GOT3 (cell line): ENCODE measurements at regions not wholly inside any gene's neighbourhood (a gene's known extent, or its start where the extent isn't known, plus 50 kb on each side); places are given as distances from the start of the nearest gene placed in this dataset.
"Not testable (repeated sequence)": the region's sequence is repeated elsewhere in the genome, so short reads cannot be mapped to it uniquely, and the experiment has no call there.

Experiments used
- DNase-seq: peaks from one replicate; lab custom pipeline; 2025; ENCODE audit warnings: mixed read lengths; lab: John Stamatoyannopoulos, UW

DNA sequence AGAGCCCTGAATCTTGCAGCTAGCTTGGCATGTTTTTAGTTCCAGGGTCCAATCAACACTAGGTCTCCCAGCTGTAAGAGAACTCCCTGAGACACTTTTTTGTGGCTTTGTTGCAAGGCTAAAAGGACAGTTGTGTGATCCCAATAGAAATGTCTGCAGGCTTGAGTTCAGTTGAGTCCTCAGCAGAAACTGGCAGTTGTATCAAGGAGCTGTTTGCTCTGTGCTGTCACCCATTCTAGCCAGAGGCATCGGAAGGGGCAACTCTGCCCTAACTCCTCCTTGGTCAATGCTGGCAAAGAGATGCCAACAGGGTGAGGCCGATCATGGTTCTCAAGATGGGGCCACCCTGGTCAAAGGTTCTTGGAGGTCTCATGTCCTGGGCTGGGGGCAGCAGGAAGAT, 224.1 kb downstream of the BUB3 start:
- no peak for DNase-seq

- DNase-seq = no peak
Observed at GRCh38 chr10:123379156-123379555, 225.0 kb downstream of the BUB3 start.

- DNase-seq = no peak
Observed at GRCh38 chr10:123380491-123381085, 226.4 kb downstream of the BUB3 start.

DNA sequence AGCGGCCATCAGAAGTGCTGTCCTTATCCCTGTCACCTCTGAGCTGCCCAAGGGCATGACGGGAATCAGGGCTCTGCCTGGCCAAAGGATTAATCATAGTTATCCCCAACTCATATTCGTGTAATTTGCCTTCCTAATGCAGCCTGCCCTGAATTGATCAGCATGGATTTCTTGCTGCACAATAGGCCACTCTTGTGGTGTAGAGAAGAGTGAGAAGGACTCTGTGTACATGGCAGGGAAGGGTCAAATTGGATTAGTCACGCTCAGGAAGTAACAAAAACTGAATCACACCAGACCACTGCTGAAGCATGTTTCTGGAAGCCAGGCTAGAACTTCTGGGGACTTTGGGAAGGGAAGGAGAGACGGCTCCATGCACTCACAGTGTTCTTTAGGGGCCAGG, 227.0 kb downstream of the BUB3 start:
- DNase-seq = no peak

DNA sequence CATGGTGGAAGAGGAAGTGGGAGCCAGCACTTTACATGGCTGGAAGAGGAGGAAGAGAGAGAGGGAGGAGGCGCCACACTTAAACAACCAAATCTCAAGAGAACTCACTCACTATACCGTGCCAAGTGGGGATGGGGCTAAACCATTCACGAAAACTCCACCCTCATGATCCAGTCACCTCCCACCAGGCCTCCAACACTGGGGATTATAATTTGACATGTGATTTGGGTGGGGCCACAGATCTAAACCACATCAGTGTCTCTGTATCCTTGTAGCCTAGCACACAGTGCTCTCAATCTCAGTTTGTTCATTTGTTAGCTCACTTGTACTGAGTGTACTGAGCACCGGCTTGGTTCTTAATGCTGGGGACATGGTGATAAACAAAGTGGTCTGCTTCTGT, 228.3 kb downstream of the BUB3 start:
- no peak for DNase-seq

DNA sequence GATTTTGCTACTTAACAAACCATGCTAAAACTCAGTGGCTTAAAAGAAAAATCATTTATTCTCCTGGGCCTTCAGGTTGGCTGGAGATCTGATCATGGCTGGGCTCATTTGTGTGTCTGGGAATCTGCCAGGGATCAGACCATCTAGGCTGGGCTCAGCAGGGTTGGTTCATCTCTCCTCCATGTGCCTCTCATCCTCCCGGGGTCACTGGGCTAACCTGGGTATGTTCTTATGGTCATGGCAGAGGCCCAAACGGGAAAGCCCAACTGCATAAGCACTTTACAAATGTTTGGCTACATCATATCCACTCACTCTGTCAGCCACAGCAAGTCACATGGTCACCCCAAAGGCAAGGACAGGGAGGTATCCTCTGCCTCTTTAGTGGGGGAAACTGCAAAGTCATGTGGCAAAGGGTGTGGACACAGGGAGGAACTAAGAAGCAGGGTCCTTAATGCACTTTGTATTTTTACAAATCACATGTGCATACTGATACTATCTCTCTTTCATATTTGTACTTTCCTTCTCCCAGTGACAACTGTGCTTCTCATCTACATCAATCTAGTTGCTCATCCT, 231.4 kb downstream of the BUB3 start:
- no peak for DNase-seq

- no peak for DNase-seq
Observed at GRCh38 chr10:123389520-123389919, 235.3 kb downstream of the BUB3 start.

- DNase-seq = no peak
Observed at GRCh38 chr10:123390332-123390731, 236.1 kb downstream of the BUB3 start.

GRCh38 chr10:123390874-123391273, 236.7 kb downstream of the BUB3 start:
- DNase-seq = no peak

GRCh38 chr10:123391275-123392028, 237.2 kb downstream of the BUB3 start:
- no peak for DNase-seq

DNA sequence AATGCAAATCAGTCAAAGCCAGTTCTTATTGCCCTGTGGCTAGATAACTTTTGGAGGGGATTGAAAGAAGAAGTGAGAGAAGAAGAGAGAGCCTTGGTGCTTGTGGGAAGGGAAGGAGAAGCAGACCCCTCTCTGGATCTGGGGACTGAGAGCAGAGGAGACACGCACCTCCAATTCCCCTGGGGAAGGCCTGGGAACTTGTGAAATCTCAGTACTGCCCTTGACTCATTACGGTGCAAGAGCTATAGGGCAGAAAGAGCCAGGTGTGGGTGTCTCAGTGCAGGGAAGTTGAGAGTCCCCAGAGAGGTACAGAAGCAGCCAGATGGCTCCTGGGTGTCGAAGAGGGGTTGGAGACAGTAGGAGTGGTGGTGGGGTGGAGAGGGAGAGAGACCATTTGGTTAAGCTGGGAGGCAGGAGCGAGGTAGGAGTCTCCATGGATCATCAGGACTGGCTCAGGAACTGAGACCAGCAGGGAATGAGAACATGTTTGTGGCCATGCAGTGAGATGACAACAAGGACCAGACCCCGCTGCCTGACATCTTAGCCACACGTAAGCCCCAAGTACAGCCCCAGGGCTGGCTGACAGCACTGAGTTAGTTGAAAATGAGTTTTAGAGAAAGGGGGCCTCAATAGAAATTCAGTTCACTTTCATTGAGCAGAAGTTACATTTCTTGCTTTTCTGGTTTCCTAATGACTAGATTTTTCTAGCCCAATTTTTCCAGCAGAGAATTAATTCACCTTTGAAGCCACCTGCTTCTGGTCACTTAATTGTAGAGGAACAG, 238.2 kb downstream of the BUB3 start:
- DNase-seq = no peak

DNA sequence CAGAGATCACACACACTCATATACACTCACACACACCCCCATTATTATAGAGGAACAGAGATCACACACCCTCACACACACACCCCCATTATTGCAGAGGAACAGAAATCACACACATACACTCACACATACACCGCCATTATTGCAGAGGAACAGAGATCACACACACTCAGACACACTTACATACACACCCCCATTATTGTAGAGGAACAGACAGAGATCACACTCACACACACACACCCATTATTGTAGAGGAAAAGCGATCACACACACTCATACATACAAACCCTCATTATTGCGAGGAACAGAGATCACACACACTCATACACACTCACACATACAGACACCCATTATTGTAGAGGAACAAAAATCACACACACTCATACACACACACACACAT, 239.0 kb downstream of the BUB3 start:
- no peak for DNase-seq

DNA sequence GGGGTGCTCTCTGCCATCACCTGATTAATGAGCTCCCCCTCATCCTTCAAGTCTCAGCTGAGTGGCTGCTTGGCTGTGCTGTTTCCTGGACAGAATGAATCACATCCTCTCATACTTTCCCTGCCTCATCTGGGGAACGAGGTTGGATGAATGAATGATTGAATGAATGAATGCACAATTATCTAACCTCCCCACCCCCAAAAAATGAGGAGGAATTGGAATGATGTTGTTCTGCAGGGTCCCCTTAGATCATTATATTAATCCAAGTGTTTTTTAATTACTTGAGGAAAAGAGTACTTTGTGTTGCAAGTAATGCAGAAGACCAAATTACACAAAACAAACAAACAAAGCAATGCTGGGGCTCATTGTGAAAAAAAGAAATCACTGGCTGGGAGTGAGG, 240.2 kb downstream of the BUB3 start:
- no peak for DNase-seq

GRCh38 chr10:123395234-123395633, 241.0 kb downstream of the BUB3 start:
- DNase-seq = not testable (repeated sequence)

DNA sequence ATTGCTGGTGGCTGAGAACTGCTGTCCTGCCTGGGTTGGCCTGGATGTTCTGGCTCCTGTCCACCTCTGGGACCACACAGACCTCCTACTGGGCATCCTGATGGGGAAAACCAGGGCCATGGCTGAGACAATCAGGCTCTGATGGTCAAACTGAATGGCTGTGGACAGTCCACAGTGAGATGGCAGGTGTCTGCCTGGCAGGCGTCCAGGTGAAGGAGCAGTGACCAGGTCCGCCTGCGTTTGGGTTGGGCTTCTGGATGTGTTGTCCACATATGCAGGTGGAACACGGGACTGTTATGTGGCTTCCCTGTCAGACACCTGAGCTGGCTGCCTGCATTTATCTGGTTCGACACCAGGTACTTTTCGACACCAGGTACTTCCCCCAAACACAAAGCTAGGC, 241.7 kb downstream of the BUB3 start:
- DNase-seq = no peak

DNA sequence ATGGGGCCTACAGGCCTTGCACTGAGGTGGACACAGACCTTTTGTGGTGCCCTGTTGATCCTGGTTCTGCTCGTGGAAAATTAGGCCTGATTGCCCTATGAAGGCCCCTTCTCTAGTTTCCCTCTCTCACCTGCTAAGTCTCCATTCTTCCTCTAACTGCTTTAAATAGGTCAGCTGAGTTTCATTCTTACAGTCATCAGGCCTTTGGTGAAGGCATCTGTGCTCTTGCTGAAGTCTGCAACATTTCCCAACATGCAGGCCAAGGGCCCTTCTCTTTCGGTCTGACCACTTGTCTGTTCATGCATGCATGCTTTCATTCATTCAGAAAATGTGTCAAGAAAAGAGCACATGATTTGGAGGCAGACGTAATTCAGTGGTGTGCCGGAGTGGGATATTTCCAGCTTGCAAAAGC, 244.0 kb downstream of the BUB3 start:
- DNase-seq = no peak

GRCh38 chr10:123398756-123399155, 244.6 kb downstream of the BUB3 start:
- no peak for DNase-seq

DNA sequence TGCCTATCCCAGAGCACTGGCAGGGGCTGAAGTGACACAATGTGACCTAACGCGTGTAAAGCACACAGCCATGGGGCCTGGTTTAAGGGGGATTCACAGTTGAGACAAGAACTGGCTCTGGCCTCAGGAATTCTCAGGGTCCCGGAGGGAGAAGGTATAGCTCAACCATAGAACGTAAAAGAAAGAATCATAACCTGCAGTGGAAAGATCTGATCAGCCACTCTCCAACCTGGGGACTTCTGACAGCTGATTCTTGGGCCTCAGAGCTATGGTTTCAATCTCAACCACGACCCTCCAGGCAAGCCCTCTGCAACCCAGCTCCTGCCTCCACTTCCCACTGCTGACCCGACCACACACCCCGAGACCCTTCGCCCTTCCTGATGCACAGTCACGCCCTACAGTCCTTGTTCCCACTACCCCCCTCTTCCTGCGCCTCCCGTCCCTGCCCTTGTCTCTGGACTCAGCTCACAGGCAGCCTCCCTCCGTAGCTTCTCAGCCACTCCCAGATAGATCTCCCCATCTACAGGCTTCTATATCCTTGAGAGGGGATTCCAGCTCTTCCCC, 245.2 kb downstream of the BUB3 start:
- no peak for DNase-seq

DNA sequence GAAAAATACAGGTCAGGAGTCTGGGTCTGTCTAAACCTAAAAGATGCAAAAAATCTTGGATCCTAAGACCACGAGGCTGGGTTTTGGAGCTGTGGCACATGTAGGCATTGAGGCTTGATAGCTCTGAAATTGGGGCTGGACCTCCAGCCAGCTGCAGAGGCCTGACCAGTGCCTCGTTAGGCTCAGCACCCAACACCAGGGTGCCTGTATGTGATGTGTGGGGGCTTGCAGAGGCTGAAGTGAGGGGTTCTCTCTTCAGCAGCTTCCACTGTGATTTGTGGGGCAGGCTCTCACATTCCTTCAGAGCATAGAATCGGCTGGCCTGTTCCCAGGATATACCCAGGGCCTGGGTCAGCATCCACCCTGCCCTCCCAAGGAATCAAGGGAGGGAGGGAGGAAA, 247.8 kb downstream of the BUB3 start:
- DNase-seq = no peak

DNA sequence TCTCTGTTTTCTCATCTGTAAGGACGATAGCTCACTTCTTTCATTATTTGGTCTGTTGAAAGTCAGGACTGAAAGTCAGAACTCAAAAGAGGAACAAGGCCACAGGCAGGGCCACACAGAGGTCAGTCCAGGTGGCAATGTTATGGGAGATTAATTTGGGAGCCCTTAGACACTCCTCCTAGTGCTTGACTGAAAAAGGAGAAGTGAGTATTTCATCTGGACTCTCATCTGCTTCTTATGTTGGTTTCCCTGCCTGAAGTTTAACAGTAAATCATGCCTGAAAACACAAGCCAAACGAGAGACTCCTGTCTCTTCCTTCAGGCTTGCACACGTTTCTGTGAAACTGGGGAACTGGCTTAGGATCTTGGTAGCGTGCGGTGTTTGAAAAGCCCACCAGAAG, 248.5 kb downstream of the BUB3 start:
- no peak for DNase-seq

DNA sequence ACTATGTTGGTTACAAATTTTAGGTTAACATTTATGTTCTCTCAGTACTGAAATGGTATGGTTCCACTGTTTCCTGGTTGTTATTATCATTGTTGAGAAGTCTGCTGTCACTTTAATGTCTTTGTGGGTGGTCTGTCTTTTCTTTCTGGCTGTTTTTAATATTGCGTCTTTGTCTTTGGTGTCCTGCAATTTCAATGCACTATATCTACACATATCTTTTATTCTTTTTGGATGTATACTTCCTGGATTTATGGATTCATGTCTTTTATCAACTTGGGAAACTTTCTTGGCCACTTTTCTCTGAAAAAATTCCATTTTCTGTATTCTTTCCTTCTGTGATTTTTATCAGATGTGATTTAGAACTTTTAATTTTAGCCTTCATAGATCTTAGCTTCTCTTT, 250.2 kb downstream of the BUB3 start:
- no peak for DNase-seq

- no peak for DNase-seq
Observed at GRCh38 chr10:123408660-123409059, 254.5 kb downstream of the BUB3 start.
